GM12892 (cell line): ENCODE measurements at regions not wholly inside any gene's neighbourhood (a gene's known extent, or its start where the extent isn't known, plus 50 kb on each side); places are given as distances from the start of the nearest gene placed in this dataset.
"Not testable (repeated sequence)": the region's sequence is repeated elsewhere in the genome, so short reads cannot be mapped to it uniquely, and the experiment has no call there.

ENCODE experiments used
- DNase-seq: peaks from one replicate; pipeline ENCODE4 v3.0.0; 2011; ENCODE audit not compliant: insufficient read length
- FAIRE-seq: peaks from 2 replicates; lab custom pipeline; 2011; peaks lifted over from hg19 to GRCh38; lab: Jason Lieb, UNC
- POLR2A ChIP-seq: IDR thresholded peaks from 2 replicates; pipeline ENCODE4 v1.6.1; 2011; ENCODE audit warnings: low read depth, low read length, control low read depth
- POLR2AphosphoS5 ChIP-seq: IDR thresholded peaks from 2 replicates; pipeline ENCODE4 v1.6.1; 2011; ENCODE audit warnings: low read depth, low read length, control low read depth
- TAF1 ChIP-seq: IDR thresholded peaks from 2 replicates; pipeline ENCODE4 v1.6.1; 2011; ENCODE audit warnings: low read depth, mild to moderate bottlenecking, control low read depth, low read length, borderline replicate concordance

DNA sequence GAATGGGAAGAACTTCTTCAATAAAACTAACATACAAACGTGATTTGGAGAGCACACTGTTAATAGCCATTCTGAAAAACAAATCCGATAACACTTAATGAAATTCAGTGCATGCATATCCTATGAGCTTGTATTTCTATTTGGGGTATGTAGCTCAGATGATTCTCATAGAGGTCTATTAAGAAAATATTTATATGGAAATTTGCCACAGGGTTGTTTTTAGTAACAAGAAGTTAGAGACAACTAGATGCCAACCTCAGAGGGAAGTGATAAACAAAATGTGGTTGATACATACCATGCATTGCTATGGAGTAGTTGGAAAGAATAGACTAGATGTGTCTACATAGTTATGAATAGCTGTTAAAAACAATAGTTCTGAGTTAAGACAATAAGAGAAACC, 395.8 kb upstream of the MAGEB18 start:
- no peak for TF ChIP-seq TAF1
- no peak for TF ChIP-seq POLR2A
- TF ChIP-seq POLR2AphosphoS5: no peak
- no peak for FAIRE-seq
- no peak for DNase-seq

DNA sequence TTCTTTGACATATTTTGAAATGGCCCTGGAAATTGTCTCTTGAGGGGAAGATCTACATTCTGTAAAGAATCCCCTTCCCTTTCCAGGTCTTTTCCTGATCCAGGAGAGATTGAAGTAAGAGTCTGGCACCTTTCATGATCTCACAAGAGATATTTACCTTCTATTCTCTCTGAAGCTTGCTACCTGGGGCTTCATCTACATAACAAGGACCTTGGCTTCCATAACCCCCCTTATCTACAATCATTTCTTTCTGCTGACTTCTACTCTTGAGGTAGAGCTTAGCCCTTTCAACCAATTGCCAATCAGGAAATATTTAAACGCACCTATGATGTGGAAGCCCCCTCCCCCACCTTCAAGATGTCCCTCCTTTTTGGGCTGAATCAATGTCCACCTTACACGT, 383.7 kb upstream of the MAGEB18 start:
- no peak for TF ChIP-seq POLR2A
- TF ChIP-seq TAF1: no peak
- TF ChIP-seq POLR2AphosphoS5: no peak
- FAIRE-seq (no peak), DNase-seq (no peak)

DNA sequence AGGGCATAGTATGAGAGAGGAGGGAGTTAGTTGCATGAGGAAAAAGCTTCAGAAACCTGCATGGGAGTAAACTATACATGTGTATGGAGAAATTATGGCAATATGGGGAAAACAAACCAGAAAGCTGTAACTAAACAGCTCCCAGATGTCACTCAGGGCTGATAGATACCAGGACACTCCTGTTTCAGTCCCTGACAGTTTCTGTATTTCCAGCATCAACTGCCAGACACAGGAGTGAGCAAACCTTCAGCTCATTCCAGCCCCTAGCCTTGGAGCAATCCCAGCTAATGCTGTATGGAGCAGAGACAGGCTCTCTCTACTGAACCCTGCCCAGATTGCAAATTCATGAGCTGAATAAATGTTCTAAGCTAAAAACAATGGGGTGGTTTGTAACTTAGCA, 382.9 kb upstream of the MAGEB18 start:
- TF ChIP-seq POLR2AphosphoS5 (no peak), POLR2A (no peak), TAF1 (no peak)
- DNase-seq (no peak), FAIRE-seq (no peak)

DNA sequence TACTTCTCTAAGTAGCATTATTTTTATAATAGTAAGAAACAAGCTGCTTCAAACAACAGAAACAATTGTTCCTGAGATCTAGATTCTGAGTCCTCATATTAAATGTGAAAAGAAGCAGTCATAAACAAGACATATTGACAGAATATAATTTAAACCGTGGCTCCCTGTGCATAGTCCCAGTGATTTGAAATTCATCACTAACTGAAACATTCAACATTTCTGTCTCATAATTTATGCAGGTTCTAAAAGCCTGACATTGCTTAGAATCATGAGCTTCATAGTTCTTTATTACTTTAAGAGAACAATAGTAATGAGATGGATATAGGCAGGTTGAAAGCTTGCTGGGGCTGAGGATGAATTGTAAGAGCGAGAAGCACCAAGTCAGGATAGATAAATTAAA, 375.5 kb upstream of the MAGEB18 start:
- no peak for DNase-seq
- FAIRE-seq: no peak
- TF ChIP-seq POLR2A: no peak
- TF ChIP-seq POLR2AphosphoS5: no peak
- no peak for TF ChIP-seq TAF1

DNA sequence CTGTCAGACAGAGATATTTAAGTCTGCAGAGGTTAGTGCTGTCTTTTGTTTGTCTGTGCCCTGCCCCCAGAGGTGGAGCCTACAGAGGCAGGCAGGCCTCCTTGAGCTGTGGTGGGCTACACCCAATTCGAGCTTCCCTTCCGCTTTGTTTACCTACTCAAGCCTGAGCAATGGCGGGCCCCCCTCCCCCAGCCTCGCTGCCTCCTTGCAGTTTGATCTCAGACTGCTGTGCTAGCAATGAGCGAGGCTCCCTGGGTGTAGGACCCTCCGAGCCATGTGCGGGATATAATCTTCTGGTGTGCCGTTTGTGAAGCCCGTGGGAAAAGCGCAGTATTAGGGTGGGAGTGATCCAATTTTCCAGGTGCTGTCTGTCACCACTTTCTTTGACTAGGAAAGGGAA, 366.3 kb upstream of the MAGEB18 start:
- DNase-seq, FAIRE-seq: not testable (repeated sequence)

DNA sequence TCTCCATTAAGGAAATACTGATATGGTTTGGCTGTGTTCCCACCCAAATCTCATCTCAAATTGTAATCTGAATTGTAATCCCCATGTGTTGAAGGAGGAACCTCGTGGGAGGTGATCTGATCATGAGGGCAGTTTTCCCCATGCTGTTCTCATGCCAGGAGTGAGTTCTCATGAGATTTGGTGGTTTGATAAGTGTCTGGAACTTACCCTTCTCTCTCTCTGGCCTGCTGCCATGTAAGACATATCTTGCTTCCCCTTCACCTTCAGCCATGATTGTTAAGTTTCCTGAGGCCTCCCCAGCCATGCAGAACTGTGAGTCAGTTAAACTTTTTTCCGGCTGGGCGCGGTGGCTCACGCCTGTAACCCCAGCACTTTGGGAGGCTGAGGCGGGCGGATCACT, 340.3 kb upstream of the MAGEB18 start:
- not testable (repeated sequence) for DNase-seq, FAIRE-seq

DNA sequence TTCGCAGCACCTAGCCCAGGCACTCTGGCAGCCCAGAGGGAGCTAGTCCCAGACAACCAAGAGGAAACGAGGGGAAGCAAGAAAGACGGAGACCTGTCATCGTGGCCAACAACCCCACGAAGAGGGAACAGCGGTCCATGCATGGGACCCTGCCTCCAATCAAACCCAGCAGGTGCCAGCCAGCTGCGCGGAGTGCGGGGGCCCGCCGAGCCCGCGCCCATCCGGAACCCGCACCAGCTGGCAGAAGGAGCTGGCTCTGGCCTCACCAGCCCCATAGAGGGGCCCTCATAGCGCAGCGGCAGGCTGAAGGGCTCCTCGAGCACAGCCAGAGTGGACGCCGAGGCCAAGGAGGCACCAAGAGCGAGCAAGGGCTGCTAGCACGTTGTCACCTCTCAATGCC, 332.4 kb upstream of the MAGEB18 start:
- FAIRE-seq (no peak), DNase-seq (no peak)
- TF ChIP-seq POLR2AphosphoS5 (no peak), POLR2A (no peak), TAF1 (no peak)

DNA sequence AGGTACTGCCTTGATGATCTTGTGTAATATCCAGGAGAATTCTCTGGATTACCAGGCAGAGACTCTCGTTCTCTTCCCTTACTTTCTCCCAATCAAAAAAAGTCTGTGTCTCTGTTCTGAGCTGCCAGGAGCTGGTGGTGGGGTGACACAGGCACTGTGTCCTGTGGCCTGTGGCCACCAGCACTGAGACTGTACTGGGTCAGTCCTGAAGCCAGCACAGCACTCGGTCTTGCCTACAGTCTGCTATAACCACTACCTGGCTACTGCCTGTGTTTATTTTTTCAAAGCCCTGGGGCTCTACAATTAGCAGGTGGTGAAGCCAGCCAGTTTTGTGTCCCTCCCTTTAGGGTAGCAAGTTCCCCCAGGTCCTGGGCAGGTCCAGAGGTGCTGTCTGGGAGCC, 331.1 kb upstream of the MAGEB18 start:
- TF ChIP-seq POLR2A (no peak), TAF1 (no peak), POLR2AphosphoS5 (no peak)
- DNase-seq (no peak), FAIRE-seq (no peak)

DNA sequence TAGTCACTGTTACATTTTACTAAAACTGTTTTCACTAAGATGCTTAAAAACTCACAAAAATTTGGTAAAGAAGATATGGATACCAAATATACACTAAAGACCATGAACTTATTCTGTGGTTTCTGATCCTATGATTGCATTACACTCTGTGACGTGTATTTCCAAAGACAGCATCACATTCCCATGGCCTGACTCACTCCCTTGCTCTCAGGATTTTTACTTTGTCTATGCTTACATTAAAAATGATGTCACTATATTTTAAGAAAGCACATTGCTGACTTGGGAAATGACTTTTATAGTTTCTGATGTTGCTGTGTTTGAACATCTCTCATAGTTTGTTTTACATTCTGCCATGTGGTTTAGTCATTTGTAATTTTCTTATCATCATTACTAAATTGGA, 327.9 kb upstream of the MAGEB18 start:
- DNase-seq (no peak), FAIRE-seq (no peak)
- TF ChIP-seq POLR2A: no peak
- TF ChIP-seq POLR2AphosphoS5: no peak
- TF ChIP-seq TAF1: no peak

DNA sequence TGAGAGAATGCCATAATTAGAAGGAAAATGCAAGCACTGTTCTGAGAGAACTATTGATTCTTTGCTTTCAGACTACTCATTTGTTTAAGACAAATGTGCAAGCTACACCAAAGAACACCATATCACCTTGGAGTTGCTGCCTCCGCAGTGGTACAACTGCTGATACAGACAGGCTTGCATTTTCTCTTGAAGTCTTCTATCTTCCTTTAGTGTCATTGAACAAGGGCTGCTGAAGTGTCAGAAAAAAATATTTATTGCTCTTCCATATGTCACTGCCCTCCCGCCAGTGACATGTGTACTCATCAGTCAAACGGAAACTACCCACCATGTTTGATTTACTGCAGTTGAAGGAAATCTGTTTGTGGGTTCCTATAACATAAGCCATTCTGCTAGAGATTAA, 318.3 kb upstream of the MAGEB18 start:
- DNase-seq (no peak), FAIRE-seq (no peak)
- TF ChIP-seq POLR2A (no peak), TAF1 (no peak), POLR2AphosphoS5 (no peak)

DNA sequence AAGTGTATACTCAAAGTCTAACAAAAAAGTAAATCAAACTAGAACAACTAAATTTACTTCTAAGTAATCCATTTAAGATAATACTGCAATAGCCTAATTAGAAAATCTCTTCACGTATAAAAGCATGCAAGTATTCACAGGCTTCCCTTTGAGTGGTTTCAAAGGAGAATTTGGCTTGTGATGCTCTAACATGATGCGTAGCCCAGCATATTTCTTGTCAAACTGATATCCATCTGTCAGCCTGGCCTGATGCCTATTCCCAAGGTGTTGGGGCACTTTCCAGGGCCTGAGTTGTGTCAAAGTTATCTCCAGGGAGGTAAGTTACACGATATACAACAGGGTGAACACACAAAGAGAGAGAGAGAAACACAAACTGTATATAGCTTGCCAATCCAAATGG, 287.0 kb upstream of the MAGEB18 start:
- TF ChIP-seq TAF1: no peak
- DNase-seq (no peak), FAIRE-seq (no peak)

DNA sequence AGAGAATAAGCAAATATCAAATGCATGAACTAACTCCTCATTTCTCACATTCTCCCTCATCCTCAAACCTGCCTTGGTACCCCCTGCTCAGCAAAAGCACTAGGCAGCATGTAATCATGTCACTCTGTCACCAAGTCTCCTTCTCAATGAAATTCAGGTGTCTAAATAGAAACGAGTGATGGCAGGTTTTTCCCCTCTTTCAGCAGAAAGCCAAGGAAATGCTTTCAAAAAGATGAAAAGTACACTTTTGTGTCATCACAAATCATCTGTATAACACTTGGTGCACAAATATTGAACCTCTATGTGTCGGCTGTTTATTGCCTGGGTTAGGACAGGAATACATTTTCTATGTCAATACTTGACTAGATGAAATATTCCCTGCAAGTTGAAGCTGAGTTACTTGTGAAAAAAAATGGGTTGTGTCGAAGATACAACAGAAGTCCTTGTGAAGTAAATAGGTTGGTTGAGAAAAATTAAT, 285.1 kb upstream of the MAGEB18 start:
- no peak for FAIRE-seq
- no peak for DNase-seq
- no peak for TF ChIP-seq POLR2A
- no peak for TF ChIP-seq POLR2AphosphoS5
- no peak for TF ChIP-seq TAF1

DNA sequence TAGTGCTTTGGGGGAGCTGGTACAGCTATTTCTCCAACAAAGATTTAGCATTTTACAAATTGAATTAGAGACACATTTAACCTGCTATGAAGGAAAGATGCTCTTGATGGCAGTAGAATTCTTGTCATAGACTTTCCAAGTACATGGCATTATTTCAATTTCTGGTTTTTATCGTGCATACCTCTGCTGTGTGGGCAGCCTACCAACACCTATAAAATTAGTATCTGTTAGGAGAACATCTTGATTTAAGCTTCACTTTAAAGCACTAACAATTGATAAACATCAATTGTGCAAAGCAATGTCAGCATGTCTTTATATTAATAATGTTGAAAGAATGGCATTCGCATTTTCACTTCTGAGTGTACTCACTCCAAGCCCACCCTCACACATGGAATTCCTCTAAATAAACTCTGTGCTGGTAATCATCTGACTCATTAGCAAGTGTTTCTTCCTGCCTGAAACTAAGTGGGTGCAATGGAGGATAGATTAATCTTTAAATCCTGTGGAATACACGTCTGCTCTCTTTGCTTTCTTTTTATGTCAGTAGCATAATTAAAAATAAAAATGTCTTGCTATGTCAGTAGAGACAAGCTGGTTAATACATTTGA, 279.8 kb upstream of the MAGEB18 start:
- TF ChIP-seq TAF1: no peak
- no peak for TF ChIP-seq POLR2A
- TF ChIP-seq POLR2AphosphoS5: no peak
- FAIRE-seq (no peak), DNase-seq (no peak)
